ENCODE measurements at regions not wholly inside any gene's neighbourhood (a gene's known extent, or its start where the extent isn't known, plus 50 kb on each side); places are given as distances from the start of the nearest gene placed in this dataset.

GRCh38 chr3:41053220-41053619 lies 146.1 kb upstream of the CTNNB1 start:
- peak; percentile 47 for DNase-seq

GRCh38 chr3:41060106-41060505 lies 139.2 kb upstream of the CTNNB1 start:
- DNase-seq: no peak

GRCh38 chr3:41064070-41064469 lies 135.2 kb upstream of the CTNNB1 start:
- no peak for DNase-seq

- DNase-seq: no peak
These were observed 134.8 kb upstream of the CTNNB1 start for GRCh38 chr3:41064526-41064925.

- DNase-seq: no peak
These were observed 134.0 kb upstream of the CTNNB1 start for GRCh38 chr3:41065340-41065739.

- DNase-seq: no peak
These were observed 126.1 kb upstream of the CTNNB1 start for GRCh38 chr3:41073190-41073589.

- DNase-seq: no peak
These were observed 123.3 kb upstream of the CTNNB1 start for GRCh38 chr3:41075975-41076374.

- DNase-seq: no peak
These were observed 122.9 kb upstream of the CTNNB1 start for GRCh38 chr3:41076399-41076798.

GRCh38 chr3:41080141-41080540 lies 119.2 kb upstream of the CTNNB1 start:
- DNase-seq: no peak

GRCh38 chr3:41088882-41089281 lies 110.4 kb upstream of the CTNNB1 start:
- no peak for DNase-seq

GRCh38 chr3:41089566-41089965 lies 109.7 kb upstream of the CTNNB1 start:
- DNase-seq: no peak

GRCh38 chr3:41092844-41093243 lies 106.5 kb upstream of the CTNNB1 start:
- DNase-seq: no peak

GRCh38 chr3:41093476-41093875 lies 105.8 kb upstream of the CTNNB1 start:
- DNase-seq: no peak

- DNase-seq: no peak
These were observed 105.0 kb upstream of the CTNNB1 start for GRCh38 chr3:41094351-41094750.

- DNase-seq: no peak
These were observed 103.6 kb upstream of the CTNNB1 start for GRCh38 chr3:41095702-41096101.

GRCh38 chr3:41097896-41098496 lies 101.3 kb upstream of the CTNNB1 start:
- no peak for DNase-seq

- DNase-seq: no peak
These were observed 98.1 kb upstream of the CTNNB1 start for GRCh38 chr3:41101231-41101630.

GRCh38 chr3:41102053-41102556 lies 97.2 kb upstream of the CTNNB1 start:
- DNase-seq: no peak

- DNase-seq: no peak
These were observed 96.6 kb upstream of the CTNNB1 start for GRCh38 chr3:41102750-41103149.

- DNase-seq: no peak
These were observed 96.1 kb upstream of the CTNNB1 start for GRCh38 chr3:41103200-41103599.

GRCh38 chr3:41104147-41104546 lies 95.2 kb upstream of the CTNNB1 start:
- DNase-seq: no peak

- DNase-seq: no peak
These were observed 92.6 kb upstream of the CTNNB1 start for GRCh38 chr3:41106691-41107090.

GRCh38 chr3:41111011-41111410 lies 88.3 kb upstream of the CTNNB1 start:
- no peak for DNase-seq

GRCh38 chr3:41112466-41112865 lies 86.8 kb upstream of the CTNNB1 start:
- no peak for DNase-seq

- DNase-seq: no peak
These were observed 84.2 kb upstream of the CTNNB1 start for GRCh38 chr3:41115069-41115468.
